SK-N-SH treated with all-trans-retinoic acid at 6 μM for 48 hours (cell line): ENCODE measurements at regions not wholly inside any gene's neighbourhood (a gene's known extent, or its start where the extent isn't known, plus 50 kb on each side); places are given as distances from the start of the nearest gene placed in this dataset.

Source experiments
- ATAC-seq: fragments of 200-7000 bp; cut with Tn5 transposase; 3 replicates; pipeline ENCODE4 v1.9.1; 2020; ENCODE audit warnings: mild to moderate bottlenecking, moderate library complexity
- ARNTL ChIP-seq: fragments of 450-650 bp; formaldehyde crosslinking; IDR thresholded peaks from 2 replicates; pipeline ENCODE4 v1.5.0; 2020; ENCODE audit warnings: low read depth, mild to moderate bottlenecking, moderate library complexity, borderline replicate concordance
- CREB5 ChIP-seq: fragments of 250-450 bp; sonication (Bioruptor Pico); IDR thresholded peaks from 2 replicates; pipeline ENCODE4 v1.5.1; 2020; ENCODE audit warnings: low read depth, mild to moderate bottlenecking, moderate library complexity
- CSDC2 ChIP-seq: fragments of 250-450 bp; sonication (Bioruptor Pico); IDR thresholded peaks from 2 replicates; pipeline ENCODE4 v1.5.0; 2020; ENCODE audit warnings: mild to moderate bottlenecking, moderate library complexity
- CSRNP3 ChIP-seq: fragments of 250-450 bp; sonication (Bioruptor Pico); IDR thresholded peaks from 2 replicates; pipeline ENCODE4 v1.5.1; 2021; ENCODE audit warnings: mild to moderate bottlenecking, moderate library complexity
- ESRRG ChIP-seq: fragments of 250-450 bp; sonication (Bioruptor Pico); IDR thresholded peaks from 2 replicates; pipeline ENCODE4 v1.6.1; 2021; ENCODE audit warnings: mild to moderate bottlenecking
- GLIS3 ChIP-seq: fragments of 250-450 bp; sonication (Bioruptor Pico); IDR thresholded peaks from 2 replicates; pipeline ENCODE4 v1.5.0; 2020; ENCODE audit warnings: mild to moderate bottlenecking, moderate library complexity
- ISL1 ChIP-seq: fragments of 250-450 bp; sonication (Bioruptor Pico); IDR thresholded peaks from 2 replicates; pipeline ENCODE4 v2.1.2; 2022; ENCODE audit warnings: mild to moderate bottlenecking, moderate library complexity
- OSR1 ChIP-seq: fragments of 250-450 bp; sonication (Bioruptor Pico); IDR thresholded peaks from 2 replicates; pipeline ENCODE4 v1.8.0; 2022; ENCODE audit warnings: moderate library complexity, mild to moderate bottlenecking, inconsistent platforms
- POU6F1 ChIP-seq: fragments of 250-450 bp; sonication (Bioruptor Pico); IDR thresholded peaks from 2 replicates; pipeline ENCODE4 v1.8.0; 2021; ENCODE audit warnings: low read depth, mild to moderate bottlenecking, moderate library complexity, borderline replicate concordance
- PPARA ChIP-seq: fragments of 250-450 bp; sonication (Bioruptor Pico); IDR thresholded peaks from 2 replicates; pipeline ENCODE4 v1.5.0; 2020; ENCODE audit warnings: mild to moderate bottlenecking, borderline replicate concordance
- RARB ChIP-seq: fragments of 250-450 bp; sonication (Bioruptor Pico); IDR thresholded peaks from 2 replicates; pipeline ENCODE4 v1.8.0; 2021; ENCODE audit warnings: mild to moderate bottlenecking, moderate library complexity
- SNAI2 ChIP-seq: fragments of 250-450 bp; sonication (Bioruptor Pico); IDR thresholded peaks from 2 replicates; pipeline ENCODE4 v1.5.0; 2020; ENCODE audit warnings: mild to moderate bottlenecking, moderate library complexity
- TCF4 ChIP-seq: fragments of 250-450 bp; sonication (Bioruptor Pico); IDR thresholded peaks from 2 replicates; pipeline ENCODE4 v1.8.0; 2021; ENCODE audit warnings: mild to moderate bottlenecking, moderate library complexity, borderline replicate concordance
- TOX ChIP-seq: fragments of 250-450 bp; sonication (Bioruptor Pico); IDR thresholded peaks from 2 replicates; pipeline ENCODE4 v1.8.0; 2021; ENCODE audit warnings: mild to moderate bottlenecking, moderate library complexity, borderline replicate concordance
- ZC3H10 ChIP-seq: fragments of 250-450 bp; sonication (Bioruptor Pico); IDR thresholded peaks from 2 replicates; pipeline ENCODE4 v1.5.1; 2021; ENCODE audit warnings: mild to moderate bottlenecking, moderate library complexity
- ZFP3 ChIP-seq: fragments of 250-450 bp; sonication (Bioruptor Pico); IDR thresholded peaks from 2 replicates; pipeline ENCODE4 v1.5.0; 2020; ENCODE audit warnings: mild to moderate bottlenecking, moderate library complexity
- ZFP30 ChIP-seq: fragments of 450-650 bp; formaldehyde crosslinking; IDR thresholded peaks from 2 replicates; pipeline ENCODE4 v1.5.0; 2022; ENCODE audit warnings: mild to moderate bottlenecking, moderate library complexity
- ZNF565 ChIP-seq: fragments of 450-650 bp; formaldehyde crosslinking; conservative IDR thresholded peaks from 2 replicates; pipeline ENCODE4 v1.5.0; 2020; ENCODE audit warnings: low read depth, mild to moderate bottlenecking, moderate library complexity
- ZNF8 ChIP-seq: fragments of 450-650 bp; formaldehyde crosslinking; IDR thresholded peaks from 2 replicates; pipeline ENCODE4 v1.5.0; 2020; ENCODE audit warnings: mild to moderate bottlenecking, moderate library complexity
- TF ChIP-seq, protein P1 (sequence below): fragments of 250-450 bp; sonication (Bioruptor Pico); IDR thresholded peaks from 2 replicates; pipeline ENCODE4 v1.8.0; 2020; ENCODE audit warnings: mild to moderate bottlenecking, moderate library complexity, borderline replicate concordance
- TF ChIP-seq, protein P2 (sequence below): fragments of 250-450 bp; sonication (Bioruptor Pico); IDR thresholded peaks from 2 replicates; pipeline ENCODE4 v1.5.0; 2020; ENCODE audit warnings: mild to moderate bottlenecking, moderate library complexity

GRCh38 chr6:169163411-169163901 is 90.2 kb downstream of the THBS2 start:
- TF ChIP-seq, protein P1, sequence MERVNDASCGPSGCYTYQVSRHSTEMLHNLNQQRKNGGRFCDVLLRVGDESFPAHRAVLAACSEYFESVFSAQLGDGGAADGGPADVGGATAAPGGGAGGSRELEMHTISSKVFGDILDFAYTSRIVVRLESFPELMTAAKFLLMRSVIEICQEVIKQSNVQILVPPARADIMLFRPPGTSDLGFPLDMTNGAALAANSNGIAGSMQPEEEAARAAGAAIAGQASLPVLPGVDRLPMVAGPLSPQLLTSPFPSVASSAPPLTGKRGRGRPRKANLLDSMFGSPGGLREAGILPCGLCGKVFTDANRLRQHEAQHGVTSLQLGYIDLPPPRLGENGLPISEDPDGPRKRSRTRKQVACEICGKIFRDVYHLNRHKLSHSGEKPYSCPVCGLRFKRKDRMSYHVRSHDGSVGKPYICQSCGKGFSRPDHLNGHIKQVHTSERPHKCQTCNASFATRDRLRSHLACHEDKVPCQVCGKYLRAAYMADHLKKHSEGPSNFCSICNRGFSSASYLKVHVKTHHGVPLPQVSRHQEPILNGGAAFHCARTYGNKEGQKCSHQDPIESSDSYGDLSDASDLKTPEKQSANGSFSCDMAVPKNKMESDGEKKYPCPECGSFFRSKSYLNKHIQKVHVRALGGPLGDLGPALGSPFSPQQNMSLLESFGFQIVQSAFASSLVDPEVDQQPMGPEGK (CRISPR knock-in tag) = no peak
- TF ChIP-seq PPARA (CRISPR knock-in tag) (no peak), ESRRG (CRISPR knock-in tag) (no peak), ZNF8 (CRISPR knock-in tag) (no peak), ZFP3 (no peak), POU6F1 (CRISPR knock-in tag) (no peak), CSDC2 (CRISPR knock-in tag) (no peak), CSRNP3 (CRISPR knock-in tag) (no peak), ZC3H10 (no peak), TCF4 (CRISPR knock-in tag) (no peak), ISL1 (CRISPR knock-in tag) (no peak), TOX (CRISPR knock-in tag) (no peak), ARNTL (CRISPR knock-in tag) (no peak), ZNF565 (no peak), RARB (no peak), OSR1 (CRISPR knock-in tag) (no peak), GLIS3 (CRISPR knock-in tag) (no peak), SNAI2 (CRISPR knock-in tag) (no peak), ZFP30 (no peak)
- TF ChIP-seq, protein P2, sequence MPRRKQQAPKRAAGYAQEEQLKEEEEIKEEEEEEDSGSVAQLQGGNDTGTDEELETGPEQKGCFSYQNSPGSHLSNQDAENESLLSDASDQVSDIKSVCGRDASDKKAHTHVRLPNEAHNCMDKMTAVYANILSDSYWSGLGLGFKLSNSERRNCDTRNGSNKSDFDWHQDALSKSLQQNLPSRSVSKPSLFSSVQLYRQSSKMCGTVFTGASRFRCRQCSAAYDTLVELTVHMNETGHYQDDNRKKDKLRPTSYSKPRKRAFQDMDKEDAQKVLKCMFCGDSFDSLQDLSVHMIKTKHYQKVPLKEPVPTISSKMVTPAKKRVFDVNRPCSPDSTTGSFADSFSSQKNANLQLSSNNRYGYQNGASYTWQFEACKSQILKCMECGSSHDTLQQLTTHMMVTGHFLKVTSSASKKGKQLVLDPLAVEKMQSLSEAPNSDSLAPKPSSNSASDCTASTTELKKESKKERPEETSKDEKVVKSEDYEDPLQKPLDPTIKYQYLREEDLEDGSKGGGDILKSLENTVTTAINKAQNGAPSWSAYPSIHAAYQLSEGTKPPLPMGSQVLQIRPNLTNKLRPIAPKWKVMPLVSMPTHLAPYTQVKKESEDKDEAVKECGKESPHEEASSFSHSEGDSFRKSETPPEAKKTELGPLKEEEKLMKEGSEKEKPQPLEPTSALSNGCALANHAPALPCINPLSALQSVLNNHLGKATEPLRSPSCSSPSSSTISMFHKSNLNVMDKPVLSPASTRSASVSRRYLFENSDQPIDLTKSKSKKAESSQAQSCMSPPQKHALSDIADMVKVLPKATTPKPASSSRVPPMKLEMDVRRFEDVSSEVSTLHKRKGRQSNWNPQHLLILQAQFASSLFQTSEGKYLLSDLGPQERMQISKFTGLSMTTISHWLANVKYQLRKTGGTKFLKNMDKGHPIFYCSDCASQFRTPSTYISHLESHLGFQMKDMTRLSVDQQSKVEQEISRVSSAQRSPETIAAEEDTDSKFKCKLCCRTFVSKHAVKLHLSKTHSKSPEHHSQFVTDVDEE (CRISPR knock-in tag) = no peak
- TF ChIP-seq, all 23 proteins: peak for 0

GRCh38 chr6:169162752-169163407 is 90.8 kb downstream of the THBS2 start:
- ATAC-seq = peak; percentile 44
- no peak for TF ChIP-seq CSDC2 (CRISPR knock-in tag)
- TF ChIP-seq SNAI2 (CRISPR knock-in tag) = no peak
- no peak for TF ChIP-seq ISL1 (CRISPR knock-in tag)
- no peak for TF ChIP-seq POU6F1 (CRISPR knock-in tag)

More at GRCh38 chr6:169163411-169163901, 90.2 kb downstream of the THBS2 start:
- no peak; the same call in 2 of the 3 replicates for ATAC-seq

DNA sequence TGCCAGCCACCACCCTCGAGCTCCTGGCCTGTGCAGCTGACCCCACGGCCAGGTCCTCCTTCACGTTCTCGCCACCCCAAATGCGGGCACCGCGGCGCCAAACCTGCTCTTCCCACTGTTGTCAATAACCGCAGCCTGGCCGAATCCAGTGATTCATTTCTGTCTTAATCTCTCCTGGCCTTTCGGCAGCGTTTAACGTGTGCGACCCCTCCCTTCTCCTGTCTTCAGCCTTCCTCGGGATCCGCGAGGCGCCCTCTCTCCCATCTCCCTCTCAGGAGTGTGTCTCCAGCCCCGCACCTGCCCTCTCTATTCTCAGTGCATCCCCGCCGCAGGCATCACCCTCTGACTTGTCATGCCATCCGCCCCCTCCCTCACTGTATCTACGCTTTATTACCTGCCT is 91.4 kb downstream of the THBS2 start:
- TF ChIP-seq ARNTL (CRISPR knock-in tag) = no peak
- TF ChIP-seq CSRNP3 (CRISPR knock-in tag) = no peak
- no peak for TF ChIP-seq ZNF8 (CRISPR knock-in tag)
- no peak for TF ChIP-seq GLIS3 (CRISPR knock-in tag)
- no peak for TF ChIP-seq OSR1 (CRISPR knock-in tag)
- no peak for TF ChIP-seq ISL1 (CRISPR knock-in tag)
- no peak for TF ChIP-seq ZFP3
- no peak for TF ChIP-seq CSDC2 (CRISPR knock-in tag)
- no peak for TF ChIP-seq POU6F1 (CRISPR knock-in tag)
- TF ChIP-seq CREB5 (CRISPR knock-in tag) = no peak
- no peak for TF ChIP-seq TCF4 (CRISPR knock-in tag)
- no peak for TF ChIP-seq ESRRG (CRISPR knock-in tag)
- TF ChIP-seq ZFP30 = no peak
- no peak for ATAC-seq
